GM19463 (cell line): ENCODE measurements at regions not wholly inside any gene's neighbourhood (a gene's known extent, or its start where the extent isn't known, plus 50 kb on each side); places are given as distances from the start of the nearest gene placed in this dataset.
A peak's percentile ranks its signal among the peaks of the same experiment; 100 is the strongest.

ENCODE experiments used
- ATAC-seq: cut with Tn5 transposase; IDR thresholded peaks from one replicate; pipeline ENCODE4 v1.9.1; 2021; ENCODE audit warnings: mild to moderate bottlenecking, moderate library complexity; ENCODE audit not compliant: unreplicated experiment

DNA sequence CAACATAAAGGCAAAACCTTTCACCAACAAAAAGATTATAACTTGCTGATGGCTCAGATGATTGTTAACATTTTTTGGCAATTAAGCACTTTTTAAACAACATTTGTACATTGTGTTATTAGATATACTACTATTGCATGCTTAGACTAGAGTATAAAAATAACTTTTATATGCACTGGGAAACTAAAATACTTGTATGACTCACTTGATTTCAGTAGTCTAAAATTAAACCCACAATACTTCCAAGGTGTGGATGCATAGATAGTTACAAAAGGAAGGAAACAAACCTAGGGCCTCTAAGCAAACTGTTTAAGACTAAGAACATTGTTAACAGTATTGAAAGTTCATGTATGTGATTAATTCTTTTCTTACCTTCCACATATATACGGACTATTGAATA, 1521.5 kb downstream of the OTOL1 start:
- no peak for ATAC-seq

DNA sequence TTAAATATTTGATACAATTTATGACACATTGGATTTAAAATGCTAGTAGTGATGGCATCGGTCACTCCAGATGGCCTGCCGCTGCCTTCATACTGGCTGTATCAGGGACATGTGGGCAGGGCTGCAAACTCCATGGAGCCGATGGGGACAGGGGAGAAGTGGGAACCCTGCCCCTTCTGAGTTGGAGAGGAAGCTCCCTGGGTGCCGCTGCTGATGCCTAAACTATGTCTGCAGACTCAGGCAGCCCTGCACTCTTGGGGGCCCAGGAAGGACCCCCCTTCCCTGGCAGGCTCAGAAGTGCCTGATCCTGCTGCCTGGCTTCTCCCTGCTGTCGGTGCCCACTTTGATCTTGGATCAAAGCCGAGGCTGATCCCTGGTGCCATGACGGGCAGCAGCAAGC, 1522.1 kb downstream of the OTOL1 start:
- no peak for ATAC-seq

DNA sequence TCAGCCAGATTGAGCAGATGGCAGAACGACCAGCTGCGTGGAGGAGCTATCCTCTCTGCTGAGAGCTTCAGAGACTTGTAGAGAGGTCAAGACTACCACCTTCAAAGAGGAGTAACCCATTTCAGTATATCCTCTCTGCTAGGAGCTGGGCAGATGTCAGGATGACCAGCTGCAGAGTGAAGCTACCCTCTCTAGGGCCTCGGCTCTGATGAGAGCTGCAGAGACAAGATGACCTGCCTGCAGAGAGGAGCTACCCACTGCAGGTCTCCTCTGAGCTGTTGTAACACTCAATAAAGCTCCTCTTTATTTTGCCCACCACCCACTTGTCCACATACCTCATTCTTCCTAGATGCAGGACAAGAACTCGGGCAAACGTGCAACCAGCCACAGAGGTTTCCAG, 1522.7 kb downstream of the OTOL1 start:
- ATAC-seq, result no peak

DNA sequence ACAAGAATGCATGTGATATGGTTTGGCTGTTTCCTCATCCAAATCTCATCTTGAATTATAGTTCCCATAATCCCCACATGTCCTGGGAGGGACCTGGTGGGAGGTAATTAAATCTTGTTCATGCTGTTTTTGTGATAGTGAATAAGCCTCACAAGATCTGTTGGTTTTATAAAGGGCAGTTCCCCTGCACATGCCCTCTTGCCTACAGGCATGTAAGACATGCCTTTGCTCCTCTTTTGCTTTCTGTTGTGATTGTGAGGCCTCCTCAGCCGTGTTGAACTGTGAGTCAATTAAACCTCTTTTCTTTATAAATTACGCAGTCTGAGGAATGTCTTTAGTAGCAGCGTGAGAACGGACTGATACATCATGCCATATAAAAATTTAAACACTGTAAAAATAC, 1537.0 kb downstream of the OTOL1 start:
- ATAC-seq, result no peak

DNA sequence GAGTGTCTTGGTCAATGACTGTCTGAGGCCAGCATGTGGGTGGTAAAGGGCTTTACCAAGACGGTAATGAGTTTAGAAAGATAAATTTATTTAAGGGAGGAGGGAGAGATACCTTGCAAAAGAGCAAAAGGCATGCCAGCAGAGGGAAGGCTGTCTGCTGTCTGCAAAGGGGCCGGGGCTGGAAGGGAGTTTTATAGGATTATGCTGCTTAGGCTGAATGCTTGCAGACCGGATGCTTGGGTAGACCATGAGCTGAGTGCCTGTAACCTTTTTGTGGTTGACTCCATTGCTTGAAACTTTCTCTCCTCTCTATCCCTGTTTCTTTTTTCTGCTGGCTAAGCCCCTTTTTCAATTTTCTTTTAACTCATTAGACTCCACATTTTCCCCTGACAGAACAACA, 1543.0 kb downstream of the OTOL1 start:
- no peak for ATAC-seq

DNA sequence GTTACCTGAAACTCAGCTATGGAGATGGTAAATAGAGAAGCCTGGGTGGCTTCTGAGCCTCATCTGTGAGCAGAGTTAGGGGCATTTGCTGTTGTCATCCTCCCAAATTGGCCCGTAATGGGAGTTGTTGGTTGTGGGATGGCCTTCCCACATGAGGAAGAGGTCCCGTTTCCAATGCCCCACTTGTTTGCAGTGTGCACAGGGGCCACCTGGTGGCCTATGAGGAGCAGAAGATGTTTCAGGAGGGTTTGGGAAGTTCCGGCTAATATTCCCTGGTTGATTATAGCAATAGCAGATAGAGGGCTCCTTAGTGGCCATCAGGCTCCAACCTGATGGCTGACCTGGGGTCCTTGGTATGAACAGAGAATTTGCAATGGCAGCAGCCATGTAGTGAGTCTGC, 1546.5 kb downstream of the OTOL1 start:
- no peak for ATAC-seq

DNA sequence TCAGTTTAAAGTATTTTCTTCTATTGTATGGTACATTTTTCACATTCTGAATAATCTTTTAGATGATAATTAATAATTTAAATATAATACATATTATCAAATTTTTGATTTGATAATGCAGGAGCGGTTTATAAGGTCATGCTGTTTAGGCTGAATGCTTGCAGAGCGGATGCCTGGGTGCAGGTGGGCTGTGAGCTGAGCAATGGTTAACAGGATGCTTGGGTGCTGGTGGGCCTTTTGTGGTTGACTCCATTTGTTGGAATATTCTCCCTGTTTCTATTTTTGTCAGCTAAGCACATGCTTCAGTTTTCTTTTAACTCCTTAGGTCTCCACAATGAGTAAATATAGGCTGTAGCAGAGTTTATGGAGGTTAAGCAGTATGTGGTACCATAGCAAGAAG, 1549.3 kb downstream of the OTOL1 start:
- ATAC-seq, result no peak

DNA sequence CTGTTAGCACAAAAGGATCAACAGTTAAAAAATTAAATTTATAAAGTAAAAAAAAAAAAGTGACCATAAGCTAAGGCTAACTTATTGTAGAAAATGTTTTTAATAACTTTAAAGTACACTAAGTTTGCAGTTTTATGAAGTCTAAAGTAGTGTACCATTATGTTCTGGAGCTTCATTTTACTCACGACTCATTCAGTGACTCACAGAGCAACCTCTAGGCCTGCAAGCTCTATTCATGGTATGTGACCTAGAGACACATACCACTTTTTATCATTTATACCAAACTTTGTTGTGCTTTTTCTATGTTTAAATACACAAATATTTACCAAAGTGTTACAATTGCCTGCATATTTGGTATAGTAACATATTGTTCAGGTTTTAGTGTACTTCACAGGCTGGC, 1552.3 kb downstream of the OTOL1 start:
- no peak for ATAC-seq

DNA sequence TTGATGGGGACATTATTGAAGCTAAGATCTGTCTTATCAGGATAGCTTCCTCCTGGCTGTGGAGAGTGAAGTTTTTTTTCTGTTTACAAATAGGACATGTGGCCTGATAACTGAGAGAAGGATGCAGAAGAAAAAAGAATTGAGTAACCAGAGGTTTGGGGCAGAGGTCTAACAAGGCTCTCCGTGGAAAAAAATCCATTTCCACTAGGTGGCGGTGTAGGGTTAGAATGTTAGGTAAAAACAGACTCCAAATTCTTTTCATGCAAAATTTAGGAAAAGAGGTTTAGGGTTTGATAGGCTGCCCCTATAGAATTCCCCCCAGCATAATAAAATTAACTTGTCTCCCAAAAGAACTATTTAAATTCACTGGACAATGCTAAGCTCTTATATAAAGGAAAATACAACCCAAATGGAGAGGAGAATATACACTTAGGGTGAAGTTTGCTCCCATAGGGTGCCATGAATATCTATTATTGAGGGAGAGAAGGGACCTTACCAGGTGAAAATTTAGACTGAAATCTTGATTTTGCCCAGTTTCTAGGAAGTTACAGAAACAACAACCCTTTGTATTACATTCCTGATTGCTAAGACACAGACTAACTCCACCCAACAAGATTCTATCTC, 1560.4 kb downstream of the OTOL1 start:
- peak; percentile 57 for ATAC-seq

DNA sequence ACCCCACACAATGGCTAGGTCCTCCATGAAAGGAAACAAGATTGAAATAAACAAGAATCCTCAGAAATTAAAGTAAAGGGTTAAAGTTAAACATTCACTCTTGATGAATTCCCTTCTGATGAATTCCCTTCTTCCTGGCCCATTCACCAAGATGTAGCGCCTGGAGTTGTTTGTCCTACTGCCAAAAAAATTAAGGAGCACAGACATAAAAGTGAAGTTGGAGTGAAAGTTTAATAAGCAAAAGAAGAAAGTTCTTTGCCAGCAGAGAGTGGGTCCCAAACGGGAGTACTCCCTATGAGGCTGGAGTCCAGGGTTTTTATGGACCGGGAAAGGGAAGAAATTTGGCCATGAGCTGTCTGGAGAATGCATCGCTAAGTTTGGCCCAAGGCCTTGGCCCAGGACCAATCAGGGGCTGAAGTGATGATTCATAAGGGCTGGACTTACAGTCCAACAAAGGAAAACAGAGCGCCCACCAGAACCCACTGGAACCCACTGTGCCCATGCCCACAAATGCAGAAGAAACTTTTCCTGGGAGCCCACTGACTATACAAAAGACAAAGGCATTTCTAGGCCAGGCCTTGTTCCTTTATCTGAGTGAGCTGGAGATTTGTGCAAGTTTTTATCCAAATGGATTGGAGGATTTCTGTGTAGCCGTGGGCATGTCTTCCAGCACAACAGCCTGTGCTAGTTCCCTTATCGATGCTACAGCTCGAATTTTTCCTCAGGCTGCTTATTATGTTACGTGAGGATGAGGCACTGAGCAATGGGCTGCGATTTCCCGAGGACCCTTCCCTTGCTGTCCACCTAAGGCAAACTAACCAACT, 1561.6 kb downstream of the OTOL1 start:
- ATAC-seq, result no peak

DNA sequence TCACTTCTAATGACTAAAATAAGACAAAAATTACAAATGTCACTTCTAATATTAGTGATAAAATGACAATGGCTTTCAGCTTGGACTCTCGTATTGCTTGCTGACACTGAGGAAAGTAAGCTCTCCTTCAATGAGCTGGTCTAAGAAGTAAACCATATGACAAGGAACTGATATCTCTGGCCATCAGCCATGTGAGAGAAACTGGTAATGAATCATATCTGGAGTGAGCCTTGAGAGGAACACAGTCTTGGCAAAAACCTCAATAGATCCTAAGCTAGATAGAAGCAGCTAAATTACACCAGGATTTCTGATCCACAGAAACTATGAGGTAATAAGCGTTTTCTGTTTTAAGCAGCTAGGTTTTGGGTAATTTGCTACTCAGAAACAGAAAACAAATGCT, 1575.1 kb downstream of the OTOL1 start:
- no peak for ATAC-seq
